ENCODE measurements at regions not wholly inside any gene's neighbourhood (a gene's known extent, or its start where the extent isn't known, plus 50 kb on each side); places are given as distances from the start of the nearest gene placed in this dataset.

- no peak for TF ChIP-seq POLR2A (IDR thresholded peaks at IDR 0.05)
- TF ChIP-seq, protein P1, sequence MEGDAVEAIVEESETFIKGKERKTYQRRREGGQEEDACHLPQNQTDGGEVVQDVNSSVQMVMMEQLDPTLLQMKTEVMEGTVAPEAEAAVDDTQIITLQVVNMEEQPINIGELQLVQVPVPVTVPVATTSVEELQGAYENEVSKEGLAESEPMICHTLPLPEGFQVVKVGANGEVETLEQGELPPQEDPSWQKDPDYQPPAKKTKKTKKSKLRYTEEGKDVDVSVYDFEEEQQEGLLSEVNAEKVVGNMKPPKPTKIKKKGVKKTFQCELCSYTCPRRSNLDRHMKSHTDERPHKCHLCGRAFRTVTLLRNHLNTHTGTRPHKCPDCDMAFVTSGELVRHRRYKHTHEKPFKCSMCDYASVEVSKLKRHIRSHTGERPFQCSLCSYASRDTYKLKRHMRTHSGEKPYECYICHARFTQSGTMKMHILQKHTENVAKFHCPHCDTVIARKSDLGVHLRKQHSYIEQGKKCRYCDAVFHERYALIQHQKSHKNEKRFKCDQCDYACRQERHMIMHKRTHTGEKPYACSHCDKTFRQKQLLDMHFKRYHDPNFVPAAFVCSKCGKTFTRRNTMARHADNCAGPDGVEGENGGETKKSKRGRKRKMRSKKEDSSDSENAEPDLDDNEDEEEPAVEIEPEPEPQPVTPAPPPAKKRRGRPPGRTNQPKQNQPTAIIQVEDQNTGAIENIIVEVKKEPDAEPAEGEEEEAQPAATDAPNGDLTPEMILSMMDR (IDR thresholded peaks at IDR 0.05), result no peak
These were observed 484.6 kb downstream of the PRELID2 start for GRCh38 chr5:145350513-145350912.

Data from heart left ventricle (tissue), 13 donors.